Effector memory CD4-positive, alpha-beta T cell (primary cell): ENCODE measurements at regions not wholly inside any gene's neighbourhood (a gene's known extent, or its start where the extent isn't known, plus 50 kb on each side); places are given as distances from the start of the nearest gene placed in this dataset.
"Not testable (repeated sequence)": the region's sequence is repeated elsewhere in the genome, so short reads cannot be mapped to it uniquely, and the experiment has no call there.

Experiments
- DNase-seq, 3 donors: peaks; one replicate each; pipeline ENCODE4 v3.0.0-alpha.2; 2020
- H3K27ac ChIP-seq: 2 replicates; pipeline ENCODE4 v1.7.0; 2013; ENCODE audit warnings: mild to moderate bottlenecking, low read length, moderate library complexity; ENCODE audit not compliant: insufficient read depth, poor library complexity, severe bottlenecking
- H3K27me3 ChIP-seq: replicated peaks from 2 replicates; pipeline ENCODE4 v1.7.0; 2013; ENCODE audit warnings: mild to moderate bottlenecking, low read length; ENCODE audit not compliant: insufficient read depth, control insufficient read depth, poor library complexity, severe bottlenecking
- H3K36me3 ChIP-seq: 2 replicates; pipeline ENCODE4 v1.7.0; 2013; ENCODE audit warnings: mild to moderate bottlenecking, low read length, moderate library complexity; ENCODE audit not compliant: control insufficient read depth, insufficient read depth
- H3K4me1 ChIP-seq: 2 replicates; pipeline ENCODE4 v1.7.0; 2013; ENCODE audit warnings: low read length, mild to moderate bottlenecking; ENCODE audit not compliant: control insufficient read depth, insufficient read depth, poor library complexity, severe bottlenecking
- H3K4me3 ChIP-seq: 2 replicates; pipeline ENCODE4 v1.7.0; 2013; ENCODE audit warnings: low read length, low read depth, mild to moderate bottlenecking; ENCODE audit not compliant: insufficient read depth, poor library complexity, severe bottlenecking
- H3K9me3 ChIP-seq: 2 replicates; pipeline ENCODE4 v1.7.0; 2013; ENCODE audit warnings: mild to moderate bottlenecking, low read length, moderate library complexity; ENCODE audit not compliant: control insufficient read depth

GRCh38 chr6:67880939-67881705 lies 754.0 kb upstream of the ADGRB3 start:
- no peak for DNase-seq
- no peak overlapping the region for H3K27ac ChIP-seq
- H3K9me3 ChIP-seq, result no peaks in the 10 kb centered on the region
- H3K36me3 ChIP-seq, result no peaks in the 10 kb centered on the region
- H3K4me1 ChIP-seq, result no peaks in the 10 kb centered on the region
- no peaks in the 10 kb centered on the region for H3K27me3 ChIP-seq
- H3K4me3 ChIP-seq, result no peak overlapping the region

GRCh38 chr6:67880343-67880742 lies 754.7 kb upstream of the ADGRB3 start:
- not testable (repeated sequence) for DNase-seq, H3K27me3 ChIP-seq, H3K27ac ChIP-seq, H3K36me3 ChIP-seq, H3K9me3 ChIP-seq, H3K4me3 ChIP-seq, H3K4me1 ChIP-seq

- H3K9me3 ChIP-seq, result not testable (repeated sequence)
These were observed 755.2 kb upstream of the ADGRB3 start for GRCh38 chr6:67879928-67880327.

GRCh38 chr6:67879105-67879904 lies 755.8 kb upstream of the ADGRB3 start:
- H3K27ac ChIP-seq, H3K27me3 ChIP-seq, H3K4me3 ChIP-seq, H3K9me3 ChIP-seq, DNase-seq, H3K36me3 ChIP-seq, H3K4me1 ChIP-seq: not testable (repeated sequence)

More at GRCh38 chr6:67879928-67880327, 755.2 kb upstream of the ADGRB3 start:
- not testable (repeated sequence) for H3K4me1 ChIP-seq, H3K27me3 ChIP-seq, H3K27ac ChIP-seq, H3K36me3 ChIP-seq, H3K4me3 ChIP-seq, DNase-seq

GRCh38 chr6:67878216-67878615 lies 756.9 kb upstream of the ADGRB3 start:
- DNase-seq, H3K4me1 ChIP-seq, H3K27ac ChIP-seq, H3K9me3 ChIP-seq, H3K36me3 ChIP-seq, H3K4me3 ChIP-seq, H3K27me3 ChIP-seq: not testable (repeated sequence)

- H3K27me3 ChIP-seq, result no peaks in the 10 kb centered on the region
- H3K9me3 ChIP-seq, result no peaks in the 10 kb centered on the region
- H3K4me1 ChIP-seq, result no peaks in the 10 kb centered on the region
- no peak overlapping the region for H3K4me3 ChIP-seq
- H3K36me3 ChIP-seq, result no peaks in the 10 kb centered on the region
- H3K27ac ChIP-seq, result no peak overlapping the region
- no peak for DNase-seq
These were observed 757.8 kb upstream of the ADGRB3 start for GRCh38 chr6:67877288-67877687.

GRCh38 chr6:67875877-67876383 lies 759.2 kb upstream of the ADGRB3 start:
- Histone ChIP-seq H3K36me3 (no peaks in the 10 kb centered on the region), H3K27ac (no peak overlapping the region), H3K9me3 (no peaks in the 10 kb centered on the region), H3K4me1 (no peaks in the 10 kb centered on the region), H3K4me3 (no peak overlapping the region), H3K27me3 (no peaks in the 10 kb centered on the region)
- no peak for DNase-seq

- Histone ChIP-seq H3K9me3 (no peaks in the 10 kb centered on the region), H3K27me3 (no peaks in the 10 kb centered on the region), H3K36me3 (no peaks in the 10 kb centered on the region), H3K4me1 (no peaks in the 10 kb centered on the region), H3K4me3 (no peak overlapping the region), H3K27ac (no peak overlapping the region)
- DNase-seq, result no peak
These were observed 764.8 kb upstream of the ADGRB3 start for GRCh38 chr6:67870321-67870720.

- no peak overlapping the region for H3K27ac ChIP-seq
- DNase-seq, result no peak
- H3K4me1 ChIP-seq, result no peaks in the 10 kb centered on the region
- H3K36me3 ChIP-seq, result no peaks in the 10 kb centered on the region
- no peak overlapping the region for H3K4me3 ChIP-seq
- no peaks in the 10 kb centered on the region for H3K27me3 ChIP-seq
- no peaks in the 10 kb centered on the region for H3K9me3 ChIP-seq
These were observed 771.7 kb upstream of the ADGRB3 start for GRCh38 chr6:67863346-67863745.

- no peak overlapping the region for H3K4me3 ChIP-seq
- H3K9me3 ChIP-seq, result no peaks in the 10 kb centered on the region
- no peaks in the 10 kb centered on the region for H3K4me1 ChIP-seq
- no peaks in the 10 kb centered on the region for H3K36me3 ChIP-seq
- no peak overlapping the region for H3K27ac ChIP-seq
- no peaks in the 10 kb centered on the region for H3K27me3 ChIP-seq
- no peak for DNase-seq
These were observed 781.0 kb upstream of the ADGRB3 start for GRCh38 chr6:67854098-67854497.
